LNCaP clone FGC (cell line): ENCODE measurements at regions not wholly inside any gene's neighbourhood (a gene's known extent, or its start where the extent isn't known, plus 50 kb on each side); places are given as distances from the start of the nearest gene placed in this dataset.

Source experiments
- DNase-seq: peaks from one replicate; pipeline ENCODE4 v3.0.0-alpha.2; 2011; ENCODE audit warnings: low read depth
- H3K4me3 ChIP-seq: 2 replicates; pipeline ENCODE4 v1.5.1; 2011; ENCODE audit warnings: mild to moderate bottlenecking, low read depth, low read length, control low read depth
- CTCF ChIP-seq: IDR thresholded peaks from 2 replicates; pipeline ENCODE4 v1.5.1; 2012; ENCODE audit warnings: mild to moderate bottlenecking; ENCODE audit not compliant: control insufficient read depth, insufficient read depth; ENCODE audit errors: extremely low read depth

GRCh38 chrX:93985344-93986307, 311.6 kb downstream of the FAM133A start:
- TF ChIP-seq CTCF, result no peak
- no peak for DNase-seq

More at GRCh38 chrX:93985344-93986307, 311.6 kb downstream of the FAM133A start:
- H3K4me3 ChIP-seq, result no peak overlapping the region
